ENCODE measurements at regions not wholly inside any gene's neighbourhood (a gene's known extent, or its start where the extent isn't known, plus 50 kb on each side); places are given as distances from the start of the nearest gene placed in this dataset.

- H2AFZ ChIP-seq (ENCODE audit: low read depth, low read length, poor library complexity, severe bottlenecking), result no peak overlapping the region
- no peaks in the 10 kb centered on the region for H4K20me1 ChIP-seq (ENCODE audit: insufficient read depth)
- intact Hi-C loops (cut with micrococcal nuclease), result no loop called here
- no peaks in the 10 kb centered on the region for H3K27me3 ChIP-seq (ENCODE audit: insufficient read depth, low read length)
- BruUV-seq (replicated peaks), result no TSS peak
- ChIA-PET POLR2A (no interaction called here), RAD21 (ENCODE audit: low non-redundant PET in 1 of 2, low total read pairs in 2 of 2, uncharacterized antibody in 2 of 2, unreplicated experiment in 2 of 2) (no interaction called here), CTCF (no interaction called here)
- H3K27ac ChIP-seq (ENCODE audit: low read depth, low read length), result no peak overlapping the region
- TF ChIP-seq ATF3 (IDR thresholded peaks at IDR 0.05), result no peak
- TF ChIP-seq CEBPB (IDR thresholded peaks at IDR 0.05; ENCODE audit: low read depth), result no peak
- TF ChIP-seq POLR2AphosphoS5 (IDR thresholded peaks at IDR 0.05; ENCODE audit: low read depth, low read length), result no peak
- TF ChIP-seq ZBTB33 (IDR thresholded peaks at IDR 0.05; ENCODE audit: extremely low read depth, insufficient replicate concordance, low read length), result no peak
- TF ChIP-seq SP1 (IDR thresholded peaks at IDR 0.05; ENCODE audit: low read depth), result no peak
- no peak for TF ChIP-seq FOSL1 (IDR thresholded peaks at IDR 0.05; ENCODE audit: low read depth)
- TF ChIP-seq ELF1 (IDR thresholded peaks at IDR 0.05; ENCODE audit: borderline replicate concordance, low read depth), result no peak
- TF ChIP-seq ZNF274 (IDR thresholded peaks at IDR 0.05; ENCODE audit: low read depth, low read length), result no peak
- no peak for TF ChIP-seq ZFX (IDR thresholded peaks at IDR 0.05)
- H3K36me3 ChIP-seq (ENCODE audit: control insufficient read depth in 1 of 2, insufficient read depth in 2 of 2, low read length in 2 of 2), result no peaks in the 10 kb centered on the region
- no peak for ATAC-seq
- H3K4me1 ChIP-seq (ENCODE audit: control insufficient read depth in 1 of 2, insufficient read depth in 2 of 2, low read length in 2 of 2), result no peaks in the 10 kb centered on the region
- H3K9me2 ChIP-seq (ENCODE audit: insufficient read depth), result no peaks in the 10 kb centered on the region
- H3K9me3 ChIP-seq (ENCODE audit: control insufficient read depth in 1 of 2, insufficient read depth in 1 of 2, low read depth in 1 of 2, low read length in 2 of 2), result peaks cover 0 to 15% of the 10 kb centered on the region in 2 experiments; a peak in 2 of 4 replicates
- no peak overlapping the region for H3K4me2 ChIP-seq (ENCODE audit: low read length)
- H3K9ac ChIP-seq (ENCODE audit: low read length), result no peak overlapping the region
- no peak for DNase-seq (ENCODE audit: low read depth, low spot score)
- no peaks in the 10 kb centered on the region for H3K79me2 ChIP-seq (ENCODE audit: insufficient read depth, low read length)
- H3K4me3 ChIP-seq (replicated peaks in 1 of 2; ENCODE audit: low read depth in 1 of 2, low read length in 2 of 2), result no peak overlapping the region
Observed at GRCh38 chr7:145462463-145462862, 626.6 kb upstream of the TPK1 start.

GRCh38 chr7:145434811-145435210 is 599.0 kb upstream of the TPK1 start:
- intact Hi-C loops (cut with micrococcal nuclease), result no loop called here
- H3K9me3 ChIP-seq (ENCODE audit: control insufficient read depth in 1 of 2, insufficient read depth in 1 of 2, low read depth in 1 of 2, low read length in 2 of 2), result peaks cover 18 to 19% of the 10 kb centered on the region in 2 experiments; a peak in 2 of 4 replicates
- H2AFZ ChIP-seq (ENCODE audit: low read depth, low read length, poor library complexity, severe bottlenecking), result no peak overlapping the region
- no peak overlapping the region for H3K27ac ChIP-seq (ENCODE audit: low read depth, low read length)
- H3K4me1 ChIP-seq (ENCODE audit: control insufficient read depth in 1 of 2, insufficient read depth in 2 of 2, low read length in 2 of 2), result no peaks in the 10 kb centered on the region
- no peak overlapping the region for H3K9ac ChIP-seq (ENCODE audit: low read length)
- H3K4me3 ChIP-seq (replicated peaks in 1 of 2; ENCODE audit: low read depth in 1 of 2, low read length in 2 of 2), result no peak overlapping the region
- CTCF ChIA-PET, result no interaction called here
- POLR2A ChIA-PET, result no interaction called here
- H3K27me3 ChIP-seq (ENCODE audit: insufficient read depth, low read length), result no peaks in the 10 kb centered on the region
- RAD21 ChIA-PET (ENCODE audit: low non-redundant PET in 1 of 2, low total read pairs in 2 of 2, uncharacterized antibody in 2 of 2, unreplicated experiment in 2 of 2), result no interaction called here
- H4K20me1 ChIP-seq (ENCODE audit: insufficient read depth), result no peaks in the 10 kb centered on the region
- DNase-seq (ENCODE audit: low read depth, low spot score) (no peak), ATAC-seq (no peak)
- BruUV-seq (replicated peaks), result no TSS peak
- H3K79me2 ChIP-seq (ENCODE audit: insufficient read depth, low read length), result no peaks in the 10 kb centered on the region
- H3K36me3 ChIP-seq (ENCODE audit: control insufficient read depth in 1 of 2, insufficient read depth in 2 of 2, low read length in 2 of 2), result no peaks in the 10 kb centered on the region
- no peaks in the 10 kb centered on the region for H3K9me2 ChIP-seq (ENCODE audit: insufficient read depth)
- H3K4me2 ChIP-seq (ENCODE audit: low read length), result no peak overlapping the region
- TF ChIP-seq MAX (IDR thresholded peaks at IDR 0.05) (no peak), REST (IDR thresholded peaks at IDR 0.05; ENCODE audit: low read depth) (no peak), RAD21 (IDR thresholded peaks at IDR 0.05; ENCODE audit: low read depth) (no peak), EZH2phosphoT487 (IDR thresholded peaks at IDR 0.05; ENCODE audit: borderline replicate concordance) (no peak), SP1 (IDR thresholded peaks at IDR 0.05; ENCODE audit: low read depth) (no peak), POLR2A (IDR thresholded peaks at IDR 0.05; ENCODE audit: borderline replicate concordance, extremely low read depth, insufficient read depth, insufficient read length) (no peak), ELF1 (IDR thresholded peaks at IDR 0.05; ENCODE audit: borderline replicate concordance, low read depth) (no peak), ZFX (IDR thresholded peaks at IDR 0.05) (no peak), YY1 (IDR thresholded peaks at IDR 0.05; ENCODE audit: extremely low read depth, insufficient replicate concordance, low read depth, low read length) (no peak), ATF3 (IDR thresholded peaks at IDR 0.05) (no peak), EZH2 (IDR thresholded peaks at IDR 0.05) (no peak)

Measured in HCT116 (cell line).